ENCODE measurements at regions not wholly inside any gene's neighbourhood (a gene's known extent, or its start where the extent isn't known, plus 50 kb on each side); places are given as distances from the start of the nearest gene placed in this dataset.

DNA sequence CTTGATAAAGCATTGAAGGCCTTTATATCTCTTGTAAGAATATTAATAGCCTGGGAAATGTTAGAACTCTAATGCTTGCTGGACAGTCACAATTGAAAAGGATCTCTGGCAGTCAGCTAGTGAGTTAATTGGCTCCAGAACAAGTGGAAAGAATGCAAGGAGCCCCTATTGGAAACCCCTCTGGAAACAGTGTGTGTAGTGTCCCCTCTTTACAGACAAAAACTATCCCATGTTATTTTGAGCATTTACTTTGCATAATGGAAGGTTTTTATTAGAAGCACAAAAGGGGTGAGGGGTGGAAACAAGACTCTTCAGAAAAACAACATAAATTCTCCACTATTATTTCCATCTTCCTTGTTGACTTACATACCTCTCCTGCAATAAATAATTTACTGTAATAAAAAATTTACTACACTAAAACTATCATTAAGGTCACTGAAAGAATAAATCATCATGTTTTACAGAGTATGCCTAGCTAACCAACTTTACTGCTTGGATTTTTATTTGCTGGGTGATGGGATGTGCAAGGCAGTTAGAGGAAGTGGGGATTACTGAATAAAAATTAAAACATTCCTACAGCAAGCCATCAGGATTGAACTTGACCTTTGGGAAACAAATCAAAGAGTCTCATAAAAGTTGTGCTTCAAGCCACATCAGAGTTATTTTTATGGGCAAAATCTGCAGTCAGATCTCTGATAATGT lies 610.4 kb downstream of the TBC1D4 start:
- Histone ChIP-seq H3K27ac (ENCODE audit: low read depth, low read length, poor library complexity, severe bottlenecking) (no peak overlapping the region), H3K9me2 (ENCODE audit: low read depth, low read length) (no peaks in the 10 kb centered on the region), H3K4me3 (ENCODE audit: low read depth, low read length, poor library complexity, severe bottlenecking) (no peak overlapping the region), H3K9ac (ENCODE audit: low read length) (no peak overlapping the region), H3K4me2 (ENCODE audit: low read length) (no peak overlapping the region), H3F3A (ENCODE audit: insufficient read depth, low read length) (no peaks in the 10 kb centered on the region), H3K4me1 (ENCODE audit: insufficient read depth, low read length, severe bottlenecking) (no peaks in the 10 kb centered on the region), H3K9me3 (ENCODE audit: low read length) (no peaks in the 10 kb centered on the region), H2AFZ (ENCODE audit: low read length) (no peak overlapping the region), H3K79me2 (ENCODE audit: insufficient read depth, low read length) (no peaks in the 10 kb centered on the region), H3K36me3 (ENCODE audit: insufficient read depth, low read length) (no peaks in the 10 kb centered on the region), H3K27me3 (ENCODE audit: insufficient read depth, low read length) (no peaks in the 10 kb centered on the region), H4K20me1 (ENCODE audit: insufficient read depth, low read length) (no peaks in the 10 kb centered on the region)
- TF ChIP-seq, protein P1, sequence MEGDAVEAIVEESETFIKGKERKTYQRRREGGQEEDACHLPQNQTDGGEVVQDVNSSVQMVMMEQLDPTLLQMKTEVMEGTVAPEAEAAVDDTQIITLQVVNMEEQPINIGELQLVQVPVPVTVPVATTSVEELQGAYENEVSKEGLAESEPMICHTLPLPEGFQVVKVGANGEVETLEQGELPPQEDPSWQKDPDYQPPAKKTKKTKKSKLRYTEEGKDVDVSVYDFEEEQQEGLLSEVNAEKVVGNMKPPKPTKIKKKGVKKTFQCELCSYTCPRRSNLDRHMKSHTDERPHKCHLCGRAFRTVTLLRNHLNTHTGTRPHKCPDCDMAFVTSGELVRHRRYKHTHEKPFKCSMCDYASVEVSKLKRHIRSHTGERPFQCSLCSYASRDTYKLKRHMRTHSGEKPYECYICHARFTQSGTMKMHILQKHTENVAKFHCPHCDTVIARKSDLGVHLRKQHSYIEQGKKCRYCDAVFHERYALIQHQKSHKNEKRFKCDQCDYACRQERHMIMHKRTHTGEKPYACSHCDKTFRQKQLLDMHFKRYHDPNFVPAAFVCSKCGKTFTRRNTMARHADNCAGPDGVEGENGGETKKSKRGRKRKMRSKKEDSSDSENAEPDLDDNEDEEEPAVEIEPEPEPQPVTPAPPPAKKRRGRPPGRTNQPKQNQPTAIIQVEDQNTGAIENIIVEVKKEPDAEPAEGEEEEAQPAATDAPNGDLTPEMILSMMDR (IDR thresholded peaks at IDR 0.05; ENCODE audit: low read length), result no peak
- no peak for TF ChIP-seq EZH2 (IDR thresholded peaks at IDR 0.05; ENCODE audit: borderline replicate concordance, low read length)

DNA sequence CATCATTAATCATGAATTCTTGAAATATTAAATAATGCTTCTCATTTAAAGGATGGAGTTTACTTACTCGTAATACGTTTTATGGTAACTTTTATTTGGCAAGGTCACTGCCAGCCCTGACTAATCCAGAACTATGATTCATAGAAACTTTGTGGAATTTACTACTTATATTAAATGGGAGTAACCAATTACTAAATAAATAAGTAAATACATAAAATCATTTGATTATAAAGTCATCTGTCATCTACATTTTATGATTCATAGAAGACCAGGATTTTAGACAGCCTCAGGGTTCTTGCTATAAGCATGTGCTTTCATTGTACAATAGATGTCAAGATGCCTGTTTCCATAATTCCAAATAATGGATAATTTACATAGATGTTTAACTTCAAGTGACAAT lies 611.1 kb downstream of the TBC1D4 start:
- no peaks in the 10 kb centered on the region for H3K27me3 ChIP-seq (ENCODE audit: insufficient read depth, low read length)
- no peaks in the 10 kb centered on the region for H3K9me3 ChIP-seq (ENCODE audit: low read length)
- no peak overlapping the region for H3K27ac ChIP-seq (ENCODE audit: low read depth, low read length, poor library complexity, severe bottlenecking)

DNA sequence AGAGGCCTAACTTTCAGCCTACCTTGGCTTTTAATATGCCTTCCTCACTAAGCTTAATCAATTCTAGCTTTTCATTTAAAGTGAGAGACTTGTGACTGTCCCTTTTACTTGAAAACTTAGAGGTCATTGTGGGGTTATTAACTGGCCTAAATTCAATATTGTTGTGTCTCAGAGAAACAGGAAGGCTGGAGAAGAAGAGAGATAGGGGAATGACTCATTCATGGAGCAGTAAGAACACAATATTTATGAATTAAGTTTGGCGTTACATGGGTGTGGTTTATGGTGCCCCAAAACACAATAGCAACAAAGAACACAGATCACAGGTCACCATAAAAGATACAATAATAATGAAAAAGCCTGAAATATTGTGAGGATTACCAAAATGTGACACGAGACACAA lies 612.1 kb downstream of the TBC1D4 start:
- no peak overlapping the region for H3K9ac ChIP-seq (ENCODE audit: low read length)
- H3K4me3 ChIP-seq (ENCODE audit: low read depth, low read length, poor library complexity, severe bottlenecking), result no peak overlapping the region
- no peaks in the 10 kb centered on the region for H3K4me1 ChIP-seq (ENCODE audit: insufficient read depth, low read length, severe bottlenecking)
- H3K27me3 ChIP-seq (ENCODE audit: insufficient read depth, low read length), result no peaks in the 10 kb centered on the region
- H3K79me2 ChIP-seq (ENCODE audit: insufficient read depth, low read length), result no peaks in the 10 kb centered on the region
- no peaks in the 10 kb centered on the region for H3K9me2 ChIP-seq (ENCODE audit: low read depth, low read length)
- TF ChIP-seq EZH2 (IDR thresholded peaks at IDR 0.05; ENCODE audit: borderline replicate concordance, low read length), result no peak
- TF ChIP-seq, protein P1 (IDR thresholded peaks at IDR 0.05; ENCODE audit: low read length), result no peak
- no peaks in the 10 kb centered on the region for H3F3A ChIP-seq (ENCODE audit: insufficient read depth, low read length)
- no peaks in the 10 kb centered on the region for H3K36me3 ChIP-seq (ENCODE audit: insufficient read depth, low read length)
- H3K9me3 ChIP-seq (ENCODE audit: low read length), result no peaks in the 10 kb centered on the region
- no peak overlapping the region for H3K27ac ChIP-seq (ENCODE audit: low read depth, low read length, poor library complexity, severe bottlenecking)
- H4K20me1 ChIP-seq (ENCODE audit: insufficient read depth, low read length), result no peaks in the 10 kb centered on the region
- H2AFZ ChIP-seq (ENCODE audit: low read length), result no peak overlapping the region
- H3K4me2 ChIP-seq (ENCODE audit: low read length), result no peak overlapping the region

More for the DNA sequence above, 611.1 kb downstream of the TBC1D4 start:
- no peaks in the 10 kb centered on the region for H4K20me1 ChIP-seq (ENCODE audit: insufficient read depth, low read length)
- TF ChIP-seq, protein P1 (IDR thresholded peaks at IDR 0.05; ENCODE audit: low read length), result no peak
- no peak for TF ChIP-seq EZH2 (IDR thresholded peaks at IDR 0.05; ENCODE audit: borderline replicate concordance, low read length)
- no peaks in the 10 kb centered on the region for H3K4me1 ChIP-seq (ENCODE audit: insufficient read depth, low read length, severe bottlenecking)
- H3K4me3 ChIP-seq (ENCODE audit: low read depth, low read length, poor library complexity, severe bottlenecking), result no peak overlapping the region
- H3K36me3 ChIP-seq (ENCODE audit: insufficient read depth, low read length), result no peaks in the 10 kb centered on the region
- no peaks in the 10 kb centered on the region for H3F3A ChIP-seq (ENCODE audit: insufficient read depth, low read length)
- H2AFZ ChIP-seq (ENCODE audit: low read length), result no peak overlapping the region
- H3K9me2 ChIP-seq (ENCODE audit: low read depth, low read length), result no peaks in the 10 kb centered on the region
- H3K79me2 ChIP-seq (ENCODE audit: insufficient read depth, low read length), result no peaks in the 10 kb centered on the region
- no peak overlapping the region for H3K4me2 ChIP-seq (ENCODE audit: low read length)
- H3K9ac ChIP-seq (ENCODE audit: low read length), result no peak overlapping the region

Data from OCI-LY1 (cell line).